ENCODE measurements at regions not wholly inside any gene's neighbourhood (a gene's known extent, or its start where the extent isn't known, plus 50 kb on each side); places are given as distances from the start of the nearest gene placed in this dataset.

DNA sequence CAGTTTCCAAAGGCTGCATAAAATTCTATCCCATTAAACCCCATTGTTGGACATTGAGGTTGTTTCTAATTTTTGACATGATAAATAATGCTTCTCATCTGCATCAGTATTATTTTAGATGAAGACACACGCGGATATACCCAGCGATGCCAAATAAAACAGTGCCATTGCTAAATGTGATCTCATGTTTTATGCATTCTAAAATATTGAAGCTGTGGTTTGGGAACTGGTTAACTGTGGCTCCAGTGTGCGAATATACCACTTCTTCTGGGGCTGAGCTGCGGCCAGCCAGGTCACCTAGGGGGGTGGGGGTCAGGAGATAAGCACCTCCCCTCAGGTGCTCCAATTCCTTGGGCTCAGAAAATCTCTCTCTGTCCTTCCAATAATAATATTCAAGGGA, 230.0 kb downstream of the ADAMTS9 start:
- TF ChIP-seq, protein P1, sequence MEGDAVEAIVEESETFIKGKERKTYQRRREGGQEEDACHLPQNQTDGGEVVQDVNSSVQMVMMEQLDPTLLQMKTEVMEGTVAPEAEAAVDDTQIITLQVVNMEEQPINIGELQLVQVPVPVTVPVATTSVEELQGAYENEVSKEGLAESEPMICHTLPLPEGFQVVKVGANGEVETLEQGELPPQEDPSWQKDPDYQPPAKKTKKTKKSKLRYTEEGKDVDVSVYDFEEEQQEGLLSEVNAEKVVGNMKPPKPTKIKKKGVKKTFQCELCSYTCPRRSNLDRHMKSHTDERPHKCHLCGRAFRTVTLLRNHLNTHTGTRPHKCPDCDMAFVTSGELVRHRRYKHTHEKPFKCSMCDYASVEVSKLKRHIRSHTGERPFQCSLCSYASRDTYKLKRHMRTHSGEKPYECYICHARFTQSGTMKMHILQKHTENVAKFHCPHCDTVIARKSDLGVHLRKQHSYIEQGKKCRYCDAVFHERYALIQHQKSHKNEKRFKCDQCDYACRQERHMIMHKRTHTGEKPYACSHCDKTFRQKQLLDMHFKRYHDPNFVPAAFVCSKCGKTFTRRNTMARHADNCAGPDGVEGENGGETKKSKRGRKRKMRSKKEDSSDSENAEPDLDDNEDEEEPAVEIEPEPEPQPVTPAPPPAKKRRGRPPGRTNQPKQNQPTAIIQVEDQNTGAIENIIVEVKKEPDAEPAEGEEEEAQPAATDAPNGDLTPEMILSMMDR (conservative IDR thresholded peaks at IDR 0.05; ENCODE audit: low read length) = no peak
- no peak for TF ChIP-seq EZH2phosphoT487 (IDR thresholded peaks at IDR 0.05; ENCODE audit: borderline replicate concordance, low read depth, low read length)
